ENCODE measurements at regions not wholly inside any gene's neighbourhood (a gene's known extent, or its start where the extent isn't known, plus 50 kb on each side); places are given as distances from the start of the nearest gene placed in this dataset.

- TF ChIP-seq CTCF (IDR thresholded peaks at IDR 0.05), result no peak
- no peak for TF ChIP-seq ZFX (IDR thresholded peaks at IDR 0.05; ENCODE audit: borderline replicate concordance)
Observed at GRCh38 chr2:238790126-238790832, 57.6 kb upstream of the TWIST2 start.
